CD4-positive, alpha-beta T cell (primary cell): ENCODE measurements at regions not wholly inside any gene's neighbourhood (a gene's known extent, or its start where the extent isn't known, plus 50 kb on each side); places are given as distances from the start of the nearest gene placed in this dataset.

ENCODE experiments used
- ATAC-seq: fragments of 200-7000 bp; cut with Tn5 transposase; one replicate; pipeline ENCODE4 v1.10.0; 2022; ENCODE audit warnings: mild to moderate bottlenecking; ENCODE audit not compliant: poor library complexity
- CTCF ChIA-PET: fragments of 350-600 bp; sonication (Branson Sonifier 250); formaldehyde crosslinking; loops from one replicate; lab custom pipeline; 2021; ENCODE audit warnings: antibody characterized with exemption, inconsistent platforms; lab: Charles Lee
- POLR2A ChIA-PET: fragments of 350-600 bp; sonication (Branson Sonifier 250); formaldehyde crosslinking; loops from one replicate; lab custom pipeline; 2021; ENCODE audit warnings: antibody characterized with exemption, inconsistent platforms; lab: Charles Lee
- DNase-seq, 14 experiments: peaks; one replicate each; pipeline ENCODE4 v3.0.0-alpha.2; 2013 to 2020; ENCODE audit warnings: mixed read lengths in 2 of 14
- H3K27ac ChIP-seq, 2 donors: one replicate each; pipeline versions ENCODE4 v1.5.1 to v1.7.0; 2013; ENCODE audit warnings: low read length in 2 of 2, low read depth in 1 of 2, mild to moderate bottlenecking in 1 of 2
- H3K27me3 ChIP-seq, 2 experiments: 1 replicate in 1 of 2; 2 replicates in 1 of 2; pipeline versions ENCODE4 v1.6.1 to v1.7.0; 2013; ENCODE audit warnings: low read length in 2 of 2, control low read depth in 1 of 2, mild to moderate bottlenecking in 1 of 2, moderate library complexity in 1 of 2; ENCODE audit not compliant: insufficient read depth in 2 of 2, control insufficient read depth in 1 of 2
- H3K36me3 ChIP-seq: one replicate; pipeline ENCODE4 v1.6.1; 2013; ENCODE audit warnings: low read length, control low read depth; ENCODE audit not compliant: insufficient read depth
- H3K4me1 ChIP-seq: one replicate; pipeline ENCODE4 v1.6.1; 2013; ENCODE audit warnings: low read length, control low read depth; ENCODE audit not compliant: insufficient read depth
- H3K4me3 ChIP-seq: one replicate; pipeline ENCODE4 v1.5.1; 2013; ENCODE audit warnings: mild to moderate bottlenecking, low read length, moderate library complexity
- H3K9me3 ChIP-seq, 2 experiments: 1 replicate in 1 of 2; 2 replicates in 1 of 2; pipeline versions ENCODE4 v1.6.1 to v1.7.0; 2013; ENCODE audit warnings: low read length in 2 of 2, mild to moderate bottlenecking in 2 of 2, control low read depth in 1 of 2, moderate library complexity in 1 of 2; ENCODE audit not compliant: control insufficient read depth in 1 of 2, insufficient read depth in 1 of 2
- H3K27ac Mint-ChIP-seq: one replicate; pipeline ENCODE4 v1.8.0; 2020; ENCODE audit warnings: mixed read lengths
- H3K27me3 Mint-ChIP-seq: one replicate; pipeline ENCODE4 v1.8.0; 2021; ENCODE audit warnings: mixed read lengths
- H3K36me3 Mint-ChIP-seq: one replicate; pipeline ENCODE4 v1.8.0; 2021; ENCODE audit warnings: low read depth, mixed read lengths
- H3K4me1 Mint-ChIP-seq: one replicate; pipeline ENCODE4 v1.8.0; 2021; ENCODE audit warnings: low read depth, mixed read lengths
- H3K4me3 Mint-ChIP-seq: one replicate; pipeline ENCODE4 v1.8.0; 2020; ENCODE audit warnings: mild to moderate bottlenecking, mixed read lengths
- H3K9me3 Mint-ChIP-seq: one replicate; pipeline ENCODE4 v1.8.0; 2020; ENCODE audit warnings: mixed read lengths
- CTCF ChIP-seq: fragments of 200-600 bp; IDR thresholded peaks from one replicate; pipeline ENCODE4 v1.8.0; 2022; ENCODE audit warnings: antibody characterized with exemption, mild to moderate bottlenecking
- intact Hi-C, 2 experiments: fragments of 100-400 bp; cut with DNase I in 1 of 2; cut with micrococcal nuclease in 1 of 2; formaldehyde crosslinking; loops; one replicate each; pipeline versions ENCODE4 v1.15.1 to v1.9.0; 2023 to 2025; cut with DNase I, micrococcal nuclease

GRCh38 chr2:41605914-41606313, 441.9 kb upstream of the PKDCC start:
- H3K36me3 Mint-ChIP-seq = no peaks in the 10 kb centered on the region
- CTCF ChIA-PET = no interaction called here
- Histone ChIP-seq H3K9me3 (no peaks in the 10 kb centered on the region), H3K4me1 (no peaks in the 10 kb centered on the region), H3K4me3 (no peak overlapping the region), H3K36me3 (no peaks in the 10 kb centered on the region), H3K27me3 (no peaks in the 10 kb centered on the region), H3K27ac (no peak overlapping the region)
- H3K27me3 Mint-ChIP-seq = no peaks in the 10 kb centered on the region
- no peak overlapping the region for H3K27ac Mint-ChIP-seq
- no peak overlapping the region for H3K4me3 Mint-ChIP-seq
- POLR2A ChIA-PET = no interaction called here
- TF ChIP-seq CTCF = no peak
- no peaks in the 10 kb centered on the region for H3K4me1 Mint-ChIP-seq
- no peaks in the 10 kb centered on the region for H3K9me3 Mint-ChIP-seq
- ATAC-seq (no peak), DNase-seq (no peak)
- intact Hi-C loops = no loop called here

GRCh38 chr2:41610501-41611190, 437.2 kb upstream of the PKDCC start:
- H3K4me1 ChIP-seq = no peaks in the 10 kb centered on the region
- ChIA-PET CTCF (no interaction called here), POLR2A (no interaction called here)
- H3K4me3 Mint-ChIP-seq = no peak overlapping the region
- H3K27ac ChIP-seq = no peak overlapping the region
- H3K9me3 ChIP-seq = no peaks in the 10 kb centered on the region
- no peaks in the 10 kb centered on the region for H3K36me3 ChIP-seq
- no peaks in the 10 kb centered on the region for H3K27me3 Mint-ChIP-seq
- H3K27ac Mint-ChIP-seq = no peak overlapping the region
- intact Hi-C loops = no loop called here
- no peaks in the 10 kb centered on the region for H3K27me3 ChIP-seq
- ATAC-seq = no peak
- H3K36me3 Mint-ChIP-seq = no peaks in the 10 kb centered on the region
- no peaks in the 10 kb centered on the region for H3K4me1 Mint-ChIP-seq
- DNase-seq = no peak
- H3K9me3 Mint-ChIP-seq = no peaks in the 10 kb centered on the region
- TF ChIP-seq CTCF = no peak
- H3K4me3 ChIP-seq = no peak overlapping the region

- Histone ChIP-seq H3K9me3 (no peaks in the 10 kb centered on the region), H3K36me3 (no peaks in the 10 kb centered on the region), H3K27me3 (no peaks in the 10 kb centered on the region), H3K4me3 (no peak overlapping the region), H3K27ac (no peak overlapping the region), H3K4me1 (no peaks in the 10 kb centered on the region)
- Mint-ChIP-seq H3K36me3 (no peaks in the 10 kb centered on the region), H3K9me3 (no peaks in the 10 kb centered on the region), H3K4me1 (no peaks in the 10 kb centered on the region), H3K4me3 (no peak overlapping the region), H3K27ac (no peak overlapping the region), H3K27me3 (no peaks in the 10 kb centered on the region)
- TF ChIP-seq CTCF = no peak
- intact Hi-C loops = no loop called here
- no peak for ATAC-seq
- POLR2A ChIA-PET = no interaction called here
- DNase-seq = no peak
- CTCF ChIA-PET = no interaction called here
Observed at GRCh38 chr2:41618754-41619153, 429.1 kb upstream of the PKDCC start.
